DMS153 treated with DMSO at 0.1 percent for 48 hours (cell line): ENCODE measurements at regions not wholly inside any gene's neighbourhood (a gene's known extent, or its start where the extent isn't known, plus 50 kb on each side); places are given as distances from the start of the nearest gene placed in this dataset.

ENCODE experiments used
- DNase-seq: peaks from one replicate; lab custom pipeline; 2025; ENCODE audit not compliant: unreplicated experiment; lab: John Stamatoyannopoulos, UW

DNA sequence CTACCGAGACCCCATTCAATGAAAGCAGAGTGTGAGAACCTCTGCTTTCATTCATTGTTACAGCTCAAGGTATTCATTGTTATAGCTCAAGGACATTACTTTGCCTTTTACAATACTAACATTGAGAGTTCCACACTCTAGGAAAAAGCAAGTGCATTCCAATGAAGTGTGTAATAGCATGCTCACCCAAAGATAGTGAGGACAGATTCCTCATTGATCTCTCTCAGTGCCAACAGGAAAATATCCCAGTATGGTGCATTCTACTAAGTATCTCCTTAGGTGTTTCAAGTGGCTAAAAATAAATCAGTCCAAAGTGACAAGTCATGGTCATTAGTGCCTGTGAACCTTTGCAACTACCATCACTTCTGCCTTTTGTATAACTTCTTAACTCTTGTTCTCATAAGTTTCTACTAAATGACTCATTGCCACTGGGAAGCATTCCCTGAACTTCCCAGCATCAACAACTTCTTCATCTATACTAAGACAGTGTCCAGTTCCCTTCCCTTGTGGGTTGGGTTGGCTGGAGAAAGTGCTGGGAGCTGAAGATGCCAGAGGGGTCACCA, 140.7 kb upstream of the STXBP5 start:
- no peak for DNase-seq

DNA sequence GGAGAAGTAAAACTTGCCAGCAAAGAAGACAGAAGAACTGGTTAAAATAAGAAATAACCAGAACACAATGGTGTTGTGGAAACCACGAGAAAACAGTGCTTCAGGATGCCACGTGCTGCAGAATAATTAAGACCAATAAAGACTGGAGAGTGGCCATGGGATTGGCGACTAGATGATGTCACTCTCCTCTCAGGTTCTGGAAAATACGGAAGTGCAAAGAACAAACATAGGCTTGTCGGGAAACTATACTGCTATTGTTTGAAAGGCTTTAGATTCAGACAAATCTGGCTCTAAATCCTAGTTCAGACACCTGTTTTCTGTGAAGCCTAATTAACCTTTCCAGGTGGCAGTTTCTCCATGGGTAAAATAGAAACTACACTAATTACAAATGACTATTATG, 138.4 kb upstream of the STXBP5 start:
- peak; percentile 81 for DNase-seq

DNA sequence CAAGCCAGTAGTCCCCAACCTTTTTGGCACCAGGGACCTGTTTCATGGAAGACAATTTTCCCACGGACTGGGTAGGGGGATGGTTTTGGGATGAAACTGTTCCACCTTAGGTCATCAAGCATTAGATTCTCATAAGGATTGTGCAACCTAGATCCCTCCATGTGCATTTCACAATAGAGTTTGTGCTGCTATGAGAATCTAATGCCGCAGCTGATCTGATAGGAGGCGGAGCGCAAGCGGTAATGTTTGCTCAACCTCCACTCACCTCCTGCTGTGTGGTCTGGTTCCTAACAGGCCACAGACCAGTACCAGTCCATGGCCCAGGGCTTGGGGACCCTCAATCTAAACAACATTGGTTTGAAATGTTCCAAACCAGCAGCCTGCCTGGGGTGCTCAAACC, 137.0 kb upstream of the STXBP5 start:
- no peak for DNase-seq

DNA sequence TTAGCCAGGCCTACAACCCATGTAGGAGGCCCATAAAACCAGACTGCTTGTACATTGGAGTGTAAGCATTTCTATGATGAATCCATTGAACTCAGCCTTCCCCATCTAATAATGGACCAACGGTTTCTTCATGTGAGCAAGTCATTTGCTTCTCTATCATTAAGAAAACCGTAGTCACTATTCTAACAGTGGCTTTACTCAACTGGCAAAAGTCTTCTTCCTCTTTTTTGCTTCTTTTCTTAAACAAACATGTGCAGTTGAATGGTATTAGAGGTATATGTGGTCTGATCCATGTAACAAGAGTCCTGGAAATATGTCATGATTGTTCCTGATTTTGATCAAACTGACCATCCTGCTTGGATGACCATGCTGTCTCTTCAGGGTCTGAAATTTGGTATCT, 132.4 kb upstream of the STXBP5 start:
- DNase-seq: no peak

DNA sequence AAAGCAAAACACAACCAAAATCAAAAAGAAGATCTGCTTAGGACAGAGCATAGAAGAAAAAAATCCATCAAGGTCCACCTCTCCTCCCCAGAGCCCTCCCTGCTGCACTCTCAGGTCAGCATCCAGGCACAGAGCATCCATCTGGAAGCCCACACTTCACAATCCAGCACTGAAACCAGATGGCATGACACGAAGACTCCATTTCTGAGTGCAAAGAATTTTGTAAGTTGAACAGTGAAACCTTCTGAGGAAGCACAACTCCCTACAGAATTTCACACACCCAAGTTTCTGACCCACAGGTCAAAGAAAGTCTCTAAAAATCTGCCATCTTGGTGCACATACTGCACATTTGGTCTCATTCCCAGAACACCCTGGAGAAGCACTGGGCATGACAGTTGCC, 128.8 kb upstream of the STXBP5 start:
- no peak for DNase-seq

DNA sequence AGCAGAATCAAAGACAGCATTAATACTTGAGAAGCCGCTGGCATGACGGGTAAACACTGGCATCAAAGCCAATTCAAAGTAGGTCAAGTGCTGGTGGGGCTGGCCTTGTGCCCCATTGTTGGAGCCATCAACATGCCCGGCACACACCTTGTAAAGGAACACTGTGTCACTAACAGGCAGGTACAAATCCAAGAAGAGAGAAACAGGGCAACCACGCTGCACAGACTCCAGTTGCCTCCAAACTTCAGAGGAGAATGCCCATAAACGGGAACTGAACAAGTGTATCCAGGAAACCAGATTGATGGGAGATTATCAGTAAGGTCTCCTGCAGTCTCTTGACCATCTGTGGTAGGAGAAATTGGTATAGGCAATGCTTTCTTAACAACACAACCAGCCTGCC, 127.0 kb upstream of the STXBP5 start:
- DNase-seq: peak; percentile 37

DNA sequence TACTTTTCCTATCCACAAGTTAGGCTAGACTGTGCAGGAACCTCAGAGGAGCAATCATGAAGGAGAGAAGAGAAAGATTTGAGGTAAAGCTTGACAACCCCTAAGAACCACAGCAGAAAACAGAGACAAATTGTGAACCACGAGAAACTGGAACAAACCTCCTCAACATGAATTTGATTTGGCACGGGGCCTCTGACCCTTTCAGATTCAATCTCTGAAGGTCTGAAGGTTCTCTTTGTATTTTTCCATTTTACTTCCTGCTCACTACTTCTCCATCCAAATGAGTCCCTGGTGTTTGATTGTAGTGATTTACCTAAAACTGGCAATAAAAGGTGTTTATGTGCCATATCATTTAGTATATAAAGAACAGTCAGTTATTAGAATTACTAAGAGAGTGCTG, 126.1 kb upstream of the STXBP5 start:
- no peak for DNase-seq

DNA sequence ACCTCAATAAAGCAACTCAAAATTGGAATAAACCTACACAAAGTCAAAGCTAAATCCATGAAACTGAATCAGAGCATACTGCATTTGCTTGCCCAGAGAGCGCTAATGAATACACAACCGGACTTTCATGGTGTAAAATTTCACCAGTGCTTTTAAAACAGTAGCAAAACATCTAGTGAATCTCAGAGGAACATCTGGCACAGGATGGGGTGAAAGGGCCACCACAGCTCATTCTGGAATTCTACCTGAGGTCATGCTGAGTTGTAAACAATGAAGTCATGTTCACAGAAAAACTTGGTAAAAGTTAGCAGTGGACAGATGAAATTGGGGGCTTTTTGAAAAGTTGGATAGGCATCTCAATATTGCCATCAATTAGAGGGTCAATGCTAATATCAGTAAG, 125.6 kb upstream of the STXBP5 start:
- no peak for DNase-seq

DNA sequence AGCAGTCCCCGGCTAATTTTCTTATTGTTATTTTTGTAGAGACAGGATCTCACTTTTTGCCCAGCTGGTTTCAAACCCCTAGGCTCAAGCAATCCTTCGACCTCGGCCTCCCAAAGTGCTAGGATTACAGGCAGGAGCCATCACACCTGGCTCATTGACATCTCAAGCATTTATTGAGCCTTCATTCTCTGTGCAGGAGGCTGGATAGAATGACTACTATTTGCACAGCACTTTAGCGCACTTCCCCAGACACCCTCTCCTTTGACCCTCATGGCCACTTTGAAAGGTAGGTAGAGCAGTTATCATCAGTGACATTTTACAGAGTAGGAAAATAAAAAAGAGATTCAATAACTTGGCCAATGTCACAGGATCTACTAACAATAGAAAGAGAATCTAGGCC, 124.0 kb upstream of the STXBP5 start:
- peak; percentile 82 for DNase-seq

DNA sequence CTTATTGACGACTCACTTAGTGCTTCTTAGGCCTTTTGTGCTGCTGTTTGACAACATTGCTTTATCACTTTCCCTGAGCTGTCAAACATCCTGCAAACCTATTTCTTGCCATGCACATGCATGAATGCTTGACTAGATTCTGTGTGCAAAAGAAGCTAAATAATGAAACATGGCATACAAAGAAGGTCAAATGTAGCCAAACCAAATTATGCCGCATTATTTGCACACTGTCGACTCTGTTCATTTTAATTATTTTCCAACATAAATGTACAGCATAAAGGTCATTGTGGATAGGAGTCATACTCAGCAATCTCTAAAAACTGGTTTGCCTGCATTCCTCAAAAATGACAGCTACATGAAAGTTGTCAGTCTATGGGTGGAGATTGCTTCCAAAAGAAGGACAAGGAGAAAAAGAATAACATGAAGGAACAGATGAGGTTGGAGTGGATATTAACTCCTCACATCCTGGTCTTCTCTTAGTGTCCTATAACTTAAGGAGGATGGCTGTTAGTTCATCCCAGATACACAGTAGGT, 123.1 kb upstream of the STXBP5 start:
- DNase-seq: no peak

DNA sequence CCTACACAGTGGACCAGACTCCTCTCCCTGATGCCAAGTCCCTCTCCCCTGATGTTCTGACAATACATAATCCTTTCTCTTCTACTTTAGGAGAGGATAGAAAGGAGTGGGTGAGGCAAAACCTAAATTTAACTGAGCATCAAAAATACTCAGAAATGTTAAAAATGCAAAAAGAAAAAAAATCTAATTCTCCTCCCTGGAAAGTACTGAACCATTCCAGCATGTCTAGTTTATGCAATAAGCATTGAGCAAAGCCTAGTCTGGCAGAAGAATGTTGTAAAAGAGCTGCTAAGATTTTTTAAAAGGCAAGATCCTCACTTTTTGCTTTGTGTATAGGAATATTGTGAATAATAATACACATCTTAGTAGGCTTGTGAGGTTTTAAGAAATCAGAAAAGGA, 116.6 kb upstream of the STXBP5 start:
- no peak for DNase-seq

DNA sequence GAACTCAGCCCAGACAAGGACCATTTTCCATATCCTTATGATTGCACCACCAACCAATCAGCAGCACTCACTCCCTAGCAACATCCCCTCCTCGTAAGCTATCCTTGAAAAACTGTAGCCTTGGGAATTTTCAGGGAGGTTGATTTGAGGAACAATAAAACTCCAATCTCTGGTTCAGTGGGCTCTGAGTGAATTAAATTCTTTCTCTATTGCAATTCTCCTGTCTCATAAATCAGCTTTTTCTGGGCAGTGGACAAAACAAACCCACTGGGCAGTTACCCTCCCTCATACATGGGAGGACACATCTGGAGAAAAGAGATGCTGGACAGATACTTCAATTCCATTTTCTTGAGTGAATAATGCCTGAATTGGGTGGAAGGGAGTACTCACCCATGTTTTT, 115.4 kb upstream of the STXBP5 start:
- DNase-seq: no peak

DNA sequence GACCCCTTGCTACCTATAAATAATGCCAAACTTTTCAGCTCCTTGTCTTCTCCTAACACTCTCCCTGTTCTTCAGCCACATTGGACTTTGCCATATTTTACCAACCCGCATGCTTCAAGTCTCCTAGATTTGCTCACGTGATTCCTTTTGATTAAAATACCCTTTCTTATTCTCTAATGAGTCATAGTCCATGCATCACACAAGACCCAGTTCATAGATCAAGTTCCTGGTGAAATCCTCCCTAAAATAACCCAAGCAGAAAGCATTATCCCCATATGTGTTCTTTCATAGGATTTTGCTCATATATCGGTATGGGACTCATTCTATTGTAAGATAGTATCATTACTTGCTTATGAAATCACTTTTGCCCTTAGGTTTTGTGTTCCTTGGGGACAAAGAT, 108.9 kb upstream of the STXBP5 start:
- DNase-seq: no peak

DNA sequence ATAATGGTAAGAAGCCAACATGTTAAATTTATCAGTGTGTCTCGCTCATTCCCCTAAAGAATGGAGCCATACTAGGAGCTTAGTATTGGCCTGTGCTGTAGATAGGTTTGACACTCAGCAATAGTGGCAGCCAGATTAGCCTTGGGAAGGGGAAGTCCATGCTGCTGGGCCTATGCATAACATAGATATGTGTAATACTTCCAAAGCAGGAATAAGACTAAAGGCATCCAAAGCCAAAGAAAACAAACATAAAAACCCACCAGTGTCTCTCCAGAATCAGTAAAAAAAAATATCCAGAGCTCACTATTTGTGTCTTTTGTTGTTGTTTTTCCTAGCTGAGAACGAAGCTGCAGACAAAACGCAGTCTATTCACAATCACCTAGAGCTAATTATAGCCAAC, 104.2 kb upstream of the STXBP5 start:
- DNase-seq: no peak

DNA sequence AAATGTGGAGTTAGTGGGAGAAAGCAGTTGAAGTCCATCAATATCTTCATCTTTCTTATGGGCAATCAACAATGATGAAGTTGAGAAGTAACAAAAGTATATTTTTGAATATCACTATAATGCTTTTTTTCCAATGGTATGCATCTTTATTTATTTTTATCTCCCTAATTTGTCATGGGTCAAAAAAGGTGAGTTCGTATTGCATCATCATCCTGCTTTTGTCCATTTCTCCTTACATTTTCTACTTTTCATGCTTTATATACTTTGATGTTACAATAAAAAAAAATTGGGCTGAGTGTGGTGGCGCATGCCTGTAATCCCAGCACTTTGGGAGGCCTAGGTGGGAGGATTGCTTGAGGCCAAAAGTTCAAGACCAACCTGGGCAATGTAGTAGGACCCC, 101.2 kb upstream of the STXBP5 start:
- DNase-seq: no peak

DNA sequence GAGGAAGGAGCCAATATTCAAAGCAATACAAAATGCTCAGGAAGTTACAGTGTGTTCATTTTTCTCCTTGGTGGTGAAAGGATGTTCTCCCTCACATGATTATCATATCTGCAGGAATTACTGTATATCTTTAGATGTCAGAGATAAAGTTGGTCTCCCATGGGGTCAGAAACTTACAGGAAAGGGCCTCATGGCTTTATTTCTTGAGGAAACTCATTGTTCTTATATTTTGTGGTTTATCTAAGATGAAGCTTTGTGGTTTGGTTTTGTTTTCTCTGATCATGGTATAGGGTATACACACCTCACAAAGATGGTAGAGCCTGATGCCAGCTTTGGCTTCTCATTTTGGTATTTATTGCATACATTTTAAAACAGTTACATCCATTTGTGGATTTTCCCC, 100.5 kb upstream of the STXBP5 start:
- DNase-seq: no peak

DNA sequence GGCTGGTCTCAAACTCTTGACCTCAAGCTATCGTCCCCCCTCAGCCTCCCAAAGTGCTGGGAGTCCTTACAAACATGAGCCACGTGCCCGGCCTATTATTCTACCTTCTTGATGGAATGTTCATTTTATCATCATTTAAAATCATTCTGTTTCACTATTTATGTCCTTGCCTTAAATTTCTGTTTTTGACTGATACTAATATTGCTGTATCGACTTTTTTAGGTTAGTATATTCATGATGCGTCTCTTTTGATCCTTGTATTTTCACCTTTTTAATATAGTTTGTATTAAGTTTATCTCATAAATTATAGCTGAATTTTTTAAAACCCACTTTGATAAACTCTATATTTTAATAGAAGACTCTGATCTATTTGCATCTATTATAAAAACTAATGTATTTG, 98.4 kb upstream of the STXBP5 start:
- DNase-seq: no peak

DNA sequence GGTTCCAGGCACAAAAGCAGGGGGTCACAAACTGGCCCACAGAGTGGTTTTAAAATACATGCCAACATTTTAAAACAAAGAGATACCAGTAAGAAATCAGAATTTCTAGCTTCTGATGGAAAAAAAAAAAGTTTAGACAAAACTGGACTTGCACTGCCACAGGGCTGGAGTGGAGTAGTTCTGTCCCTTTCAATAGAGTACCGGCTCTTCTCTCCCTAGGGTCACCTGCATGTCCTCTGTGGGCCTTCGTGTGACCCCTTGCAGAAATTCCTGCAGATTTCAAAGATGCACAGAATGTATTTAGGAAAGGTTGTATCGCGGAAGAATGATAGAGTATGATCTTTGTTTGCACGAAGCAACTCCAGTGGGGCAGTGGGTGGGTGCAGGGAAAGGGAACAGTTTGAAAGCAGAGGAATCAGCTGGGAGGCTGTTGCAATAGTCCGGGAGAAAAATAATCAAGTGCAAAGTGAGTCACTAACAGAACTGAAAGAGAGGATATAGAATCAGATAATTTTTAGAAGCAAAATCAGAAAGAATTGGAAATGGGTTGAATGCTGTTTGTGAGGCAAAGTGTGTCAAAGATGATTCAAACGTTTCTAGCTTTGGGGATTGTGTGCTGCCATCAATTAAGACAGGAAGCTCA, 97.3 kb upstream of the STXBP5 start:
- no peak for DNase-seq

DNA sequence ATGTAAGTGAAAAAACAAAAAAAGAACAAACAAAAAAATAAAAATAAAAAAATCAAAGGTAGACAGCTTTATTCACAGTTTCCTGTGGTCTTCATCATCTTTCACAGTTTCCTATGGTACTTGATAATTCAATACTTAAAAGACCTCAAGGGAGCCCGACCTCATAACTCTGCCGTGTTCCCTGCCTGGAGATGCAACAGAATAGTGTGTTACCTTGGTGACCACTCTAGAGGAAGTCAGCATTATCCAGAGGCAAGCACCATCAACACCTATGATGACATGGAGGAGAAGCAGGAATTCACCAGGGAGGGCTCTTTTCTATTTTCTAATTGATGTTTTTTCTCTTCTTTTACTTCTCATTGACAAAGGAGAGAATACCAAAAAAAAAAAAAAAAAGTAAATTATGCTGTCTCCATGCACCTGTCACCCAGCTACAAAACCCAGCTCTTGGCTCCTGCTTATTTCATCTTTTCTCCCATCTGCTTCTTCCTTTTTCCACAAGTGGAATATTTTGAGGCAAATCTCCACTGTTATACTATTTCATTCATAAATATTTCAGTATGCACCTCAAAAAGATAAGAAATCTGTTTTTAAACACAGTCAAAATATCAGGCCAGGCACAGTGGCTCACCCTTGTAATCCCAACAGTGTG, 95.8 kb upstream of the STXBP5 start:
- no peak for DNase-seq

DNA sequence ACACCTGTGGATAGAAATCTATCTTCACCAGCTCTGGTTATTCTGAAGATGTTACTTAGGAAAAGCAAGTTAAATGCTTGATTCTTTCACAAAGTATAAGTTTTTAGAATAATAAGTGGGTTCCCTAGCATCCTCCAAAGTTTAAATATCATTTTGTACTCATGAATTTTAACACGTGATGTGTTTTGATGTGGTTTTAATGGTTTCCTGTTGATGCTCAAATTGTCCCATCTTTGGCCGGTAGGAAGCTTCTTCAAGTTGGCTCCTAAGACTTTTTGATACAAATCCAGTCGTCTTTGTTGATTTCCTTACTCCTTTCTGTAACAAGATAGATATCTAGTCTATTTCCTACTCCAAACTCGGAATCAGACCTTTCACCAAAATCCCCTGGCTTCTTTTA, 94.5 kb upstream of the STXBP5 start:
- no peak for DNase-seq

DNA sequence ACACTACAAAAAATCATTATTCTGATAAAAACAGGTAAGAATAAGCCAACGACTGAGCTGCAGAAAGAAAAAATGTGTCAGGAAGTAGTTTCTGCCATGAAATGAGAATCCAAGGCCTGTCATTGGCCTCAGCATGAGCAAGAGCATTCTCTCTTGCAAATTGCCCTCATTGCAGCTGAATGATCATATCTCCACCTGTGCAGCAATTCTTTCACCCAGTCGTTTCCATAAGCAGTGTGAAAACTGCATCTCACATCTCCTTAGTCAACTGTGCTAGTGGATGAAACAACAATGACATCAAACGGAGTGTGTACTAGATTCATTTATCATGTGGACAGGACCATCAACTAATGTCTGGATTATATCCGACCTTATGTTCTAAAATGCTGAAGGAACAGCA, 88.2 kb upstream of the STXBP5 start:
- DNase-seq: no peak

DNA sequence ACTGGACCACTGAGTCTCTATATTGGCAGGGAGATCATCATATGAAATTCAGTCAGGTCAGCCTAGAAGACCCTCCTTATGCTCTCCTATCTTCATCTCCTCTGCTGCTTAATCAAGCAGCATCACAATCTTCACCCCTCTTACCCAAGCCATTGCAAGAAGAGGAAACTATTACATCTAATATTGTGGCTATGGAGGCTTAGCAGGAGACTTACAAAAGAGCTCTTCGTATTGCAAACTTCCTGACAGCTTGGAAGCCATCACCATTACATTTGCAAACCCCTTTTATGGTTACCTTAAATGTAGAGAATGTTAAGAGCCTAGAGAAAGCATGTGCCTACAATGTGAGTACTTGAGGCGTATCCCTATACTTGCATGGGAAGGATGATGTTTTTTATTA, 87.2 kb upstream of the STXBP5 start:
- DNase-seq: no peak

DNA sequence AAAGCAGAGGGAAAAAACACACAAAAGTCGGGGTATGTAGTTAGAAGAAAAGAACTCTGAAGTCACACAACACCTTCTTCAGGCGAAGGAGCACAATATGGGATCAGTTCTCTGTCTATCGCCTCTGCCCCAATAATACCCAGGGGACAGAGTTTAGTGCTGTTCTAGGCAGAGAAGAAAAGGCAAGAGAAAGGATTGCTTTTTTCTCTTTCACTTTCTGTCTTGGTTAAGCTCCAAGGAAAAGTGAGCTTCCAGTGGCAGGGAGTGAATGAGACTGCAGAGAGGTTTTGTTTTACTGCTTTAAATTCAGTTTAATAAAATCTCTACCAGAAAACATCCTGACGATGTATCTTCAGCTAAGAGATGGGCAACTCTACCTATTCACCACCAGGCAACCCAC, 86.6 kb upstream of the STXBP5 start:
- DNase-seq: no peak
